Fibroblast of skin of scalp (primary cell): ENCODE measurements at regions not wholly inside any gene's neighbourhood (a gene's known extent, or its start where the extent isn't known, plus 50 kb on each side); places are given as distances from the start of the nearest gene placed in this dataset.

Source experiments
- DNase-seq: peaks from one replicate; pipeline ENCODE4 v3.0.0-alpha.2; 2013

- peak; percentile 61 for DNase-seq
Measured at GRCh38 chr4:111761531-111761930, 383.7 kb upstream of the FAM241A start.

GRCh38 chr4:111770514-111770913, 374.7 kb upstream of the FAM241A start:
- DNase-seq, result no peak

- peak; percentile 38 for DNase-seq
Measured at GRCh38 chr4:111773858-111774257, 371.4 kb upstream of the FAM241A start.

DNA sequence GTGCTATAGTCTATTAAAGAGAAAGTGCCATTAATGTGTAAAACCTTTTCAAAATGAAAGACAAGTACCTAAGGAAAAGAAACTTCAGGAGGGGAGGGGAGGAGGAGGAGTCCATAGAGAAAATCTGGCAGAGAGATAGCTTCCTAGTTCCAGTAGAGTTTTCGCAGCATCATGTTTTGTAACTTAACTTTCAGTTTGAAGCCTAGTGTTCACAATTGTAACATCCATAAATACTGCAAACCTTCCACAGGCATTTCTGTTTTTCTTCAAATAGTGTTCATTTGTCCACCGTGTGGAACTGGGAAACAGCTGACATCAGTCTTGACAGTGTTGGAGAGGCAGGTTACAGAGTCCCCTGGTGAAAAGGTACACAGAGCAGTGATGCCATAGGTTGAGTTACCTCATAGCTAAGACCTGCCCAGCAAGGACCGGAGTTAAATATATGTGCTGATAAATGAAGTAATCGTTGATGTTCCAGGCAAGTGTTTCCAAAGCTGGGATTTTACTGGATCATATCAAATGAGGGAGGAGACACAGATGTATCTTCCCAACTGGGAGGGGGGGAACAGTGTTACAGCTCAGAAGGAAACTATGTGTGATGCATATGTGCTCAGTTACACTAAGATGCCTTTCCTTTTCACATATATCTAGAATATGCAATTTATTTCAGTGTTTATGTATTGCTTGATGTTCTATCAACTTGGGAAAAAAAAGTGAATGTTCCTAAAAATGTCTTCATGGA, 369.5 kb upstream of the FAM241A start:
- peak; percentile 54 for DNase-seq

GRCh38 chr4:111776561-111776960, 368.7 kb upstream of the FAM241A start:
- DNase-seq, result peak; percentile 67

DNA sequence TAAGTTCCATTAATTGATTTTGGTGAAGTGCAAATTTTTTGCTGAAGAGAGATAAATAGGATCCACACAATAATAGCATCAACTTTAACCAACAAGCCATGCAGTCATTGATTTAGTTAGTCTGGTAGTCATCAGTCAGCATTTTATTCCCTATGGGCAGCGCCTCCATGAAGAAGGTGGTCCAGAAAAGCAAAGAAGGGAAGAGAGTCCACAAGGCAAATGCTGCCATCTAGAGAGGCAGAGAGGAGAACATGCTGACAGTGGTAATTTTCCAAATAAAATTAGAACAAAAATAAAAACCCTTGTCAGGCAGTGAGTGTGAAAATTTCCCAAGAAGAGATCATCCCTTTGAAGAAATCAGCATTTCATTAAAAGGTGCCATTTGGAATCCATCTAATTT, 366.7 kb upstream of the FAM241A start:
- DNase-seq, result peak; percentile 46

- DNase-seq, result no peak
Measured at GRCh38 chr4:111780965-111781364, 364.3 kb upstream of the FAM241A start.

GRCh38 chr4:111781611-111782010, 363.6 kb upstream of the FAM241A start:
- DNase-seq, result no peak

DNA sequence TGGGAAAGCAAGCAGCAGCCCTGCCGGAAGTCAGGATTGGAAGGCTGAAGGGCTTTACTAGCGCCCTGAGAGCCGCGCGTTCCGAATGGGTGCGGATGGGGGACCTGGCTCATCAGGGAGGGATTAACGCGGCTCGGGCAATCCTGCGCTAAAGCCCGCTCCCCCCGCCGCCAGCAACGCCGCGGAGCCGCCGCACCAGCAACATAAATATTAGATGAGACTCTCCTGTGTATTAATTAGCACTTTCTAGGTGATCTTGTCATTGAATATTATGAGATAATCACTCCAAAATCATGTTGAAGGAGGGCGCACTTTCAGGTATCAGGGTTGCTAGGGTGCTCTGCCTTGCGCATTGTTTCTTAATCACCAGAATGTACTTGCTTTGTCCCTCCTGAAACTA, 357.2 kb upstream of the FAM241A start:
- no peak for DNase-seq

- DNase-seq, result no peak
Measured at GRCh38 chr4:111789901-111790640, 355.2 kb upstream of the FAM241A start.

GRCh38 chr4:111792632-111793031, 352.6 kb upstream of the FAM241A start:
- DNase-seq, result no peak

- no peak for DNase-seq
Measured at GRCh38 chr4:111793433-111794091, 351.7 kb upstream of the FAM241A start.

GRCh38 chr4:111797455-111798163, 347.6 kb upstream of the FAM241A start:
- no peak for DNase-seq

DNA sequence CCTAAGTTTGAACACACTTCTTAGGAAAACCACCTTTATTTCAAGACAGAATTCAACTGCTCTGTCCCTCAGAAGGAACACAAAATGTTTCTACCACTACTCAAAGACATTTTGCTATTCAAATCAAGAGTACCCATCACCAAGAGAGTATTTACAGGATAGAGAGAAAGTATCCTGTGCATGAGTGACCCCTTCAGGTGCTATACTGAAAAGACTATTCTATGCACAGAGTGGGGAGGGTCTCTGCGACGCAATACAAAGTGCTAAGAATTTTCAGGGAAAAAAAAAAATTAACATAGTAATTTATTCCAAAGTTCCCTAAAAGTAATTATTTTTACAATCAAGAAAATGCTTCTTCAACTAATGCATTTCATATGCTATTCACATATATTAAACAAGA, 346.4 kb upstream of the FAM241A start:
- DNase-seq, result no peak

- no peak for DNase-seq
Measured at GRCh38 chr4:111800551-111800950, 344.7 kb upstream of the FAM241A start.

DNA sequence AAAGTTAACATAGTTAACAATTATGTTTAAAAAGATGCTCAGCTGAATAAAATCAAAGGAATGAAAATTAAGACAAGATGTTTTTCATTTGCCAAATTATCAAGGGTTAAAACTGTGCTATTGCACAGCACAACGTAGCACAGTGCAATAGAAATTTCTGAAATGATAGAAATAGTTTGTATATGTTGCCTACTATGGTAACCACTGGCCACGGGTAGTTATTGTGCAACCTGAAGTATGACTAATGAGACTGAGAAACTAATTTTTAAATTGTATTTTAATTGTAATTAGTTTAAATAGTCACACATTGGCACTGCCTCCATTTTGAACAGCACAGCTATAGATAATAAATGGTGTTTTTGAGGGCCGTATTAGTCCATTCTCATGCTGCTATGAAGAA, 343.1 kb upstream of the FAM241A start:
- peak; percentile 5 for DNase-seq

DNA sequence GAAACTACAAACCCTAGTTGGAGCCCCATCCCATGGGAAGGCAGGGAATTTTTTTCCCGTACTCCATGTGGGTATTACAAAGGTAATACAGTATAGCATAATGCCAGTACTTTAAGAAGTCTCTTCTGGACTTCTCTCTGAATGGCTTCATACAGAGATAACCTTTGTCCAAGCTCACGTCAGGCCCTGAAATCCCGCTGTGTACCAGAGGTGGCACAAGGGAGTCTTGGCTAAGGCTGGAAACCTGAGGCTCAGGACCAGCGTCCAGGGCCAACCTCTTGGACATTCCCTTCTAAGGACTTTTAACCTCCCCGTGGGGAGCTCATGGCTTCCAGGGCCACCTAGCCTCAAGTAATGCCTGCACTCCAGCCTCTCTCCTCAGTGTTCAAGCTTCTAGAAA, 338.9 kb upstream of the FAM241A start:
- DNase-seq, result no peak

- DNase-seq, result no peak
Measured at GRCh38 chr4:111807576-111807975, 337.7 kb upstream of the FAM241A start.

- DNase-seq, result no peak
Measured at GRCh38 chr4:111808174-111808573, 337.1 kb upstream of the FAM241A start.

DNA sequence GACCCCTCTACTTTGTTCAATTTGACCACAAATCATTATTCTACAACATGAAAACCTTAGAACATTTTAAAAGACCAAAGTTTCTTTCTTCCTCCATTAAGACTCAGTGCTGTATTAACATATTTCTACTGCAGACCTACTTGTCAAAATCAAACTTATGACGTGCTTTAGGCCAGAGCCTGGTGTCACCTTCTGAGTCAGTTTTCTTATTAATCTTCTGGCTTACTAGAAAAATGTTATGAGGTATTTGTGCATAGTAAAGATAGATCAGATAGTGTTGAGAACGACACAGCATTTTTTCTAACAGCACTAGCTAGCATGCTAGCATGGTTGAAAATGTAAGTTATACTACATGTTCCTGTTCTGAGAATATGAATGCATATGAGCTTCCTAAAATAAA, 333.6 kb upstream of the FAM241A start:
- DNase-seq, result no peak

- no peak for DNase-seq
Measured at GRCh38 chr4:111812114-111812513, 333.1 kb upstream of the FAM241A start.

GRCh38 chr4:111812760-111813159, 332.5 kb upstream of the FAM241A start:
- no peak for DNase-seq

DNA sequence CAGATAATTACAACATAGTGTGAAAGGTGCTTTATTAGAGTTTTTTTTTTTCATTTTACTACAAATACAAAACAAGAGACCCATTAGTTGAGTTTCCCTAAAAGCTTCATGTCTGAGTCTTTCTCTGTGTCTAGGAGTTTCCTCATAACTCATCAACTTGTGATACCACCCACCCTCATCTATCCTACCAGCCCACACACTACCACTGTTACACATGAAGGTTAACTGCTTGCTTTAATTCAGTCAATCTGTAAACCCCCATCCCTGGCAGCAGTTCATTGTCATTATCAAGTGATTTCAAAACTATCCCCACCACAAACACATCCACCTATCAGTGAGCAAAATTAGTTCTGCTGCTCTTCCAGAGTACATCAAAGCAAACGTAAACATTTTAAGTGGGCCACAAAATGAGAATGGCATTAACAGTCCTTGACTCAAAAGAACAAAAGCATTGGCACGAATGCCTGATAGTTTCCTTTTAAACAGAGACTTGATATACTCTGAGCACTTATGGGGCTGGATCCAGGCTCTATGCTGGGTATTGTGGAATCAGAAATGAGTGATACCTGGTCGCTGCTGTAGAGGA, 331.6 kb upstream of the FAM241A start:
- DNase-seq, result no peak
